Skeletal muscle tissue (tissue), 3 donors: ENCODE measurements at regions not wholly inside any gene's neighbourhood (a gene's known extent, or its start where the extent isn't known, plus 50 kb on each side); places are given as distances from the start of the nearest gene placed in this dataset.
"Not testable (repeated sequence)": the region's sequence is repeated elsewhere in the genome, so short reads cannot be mapped to it uniquely, and the experiment has no call there.

Source experiments
- H3K27ac ChIP-seq: one replicate; pipeline ENCODE4 v1.7.0; 2013; ENCODE audit warnings: mild to moderate bottlenecking, low read depth, low read length, inconsistent platforms
- H3K27me3 ChIP-seq, 3 donors: one replicate each; pipeline ENCODE4 v1.7.0; 2013; ENCODE audit warnings: low read length in 3 of 3; ENCODE audit not compliant: control insufficient read depth in 3 of 3, insufficient read depth in 3 of 3
- H3K36me3 ChIP-seq, 3 donors: one replicate each; pipeline ENCODE4 v1.7.0; 2013; ENCODE audit warnings: low read length in 3 of 3; ENCODE audit not compliant: control insufficient read depth in 3 of 3, insufficient read depth in 3 of 3
- H3K4me1 ChIP-seq, 3 donors: one replicate each; pipeline ENCODE4 v1.7.0; 2013; ENCODE audit warnings: low read length in 3 of 3, mild to moderate bottlenecking in 3 of 3; ENCODE audit not compliant: control insufficient read depth in 3 of 3, insufficient read depth in 3 of 3
- H3K4me3 ChIP-seq, 3 donors: one replicate each; pipeline ENCODE4 v1.7.0; 2013; ENCODE audit warnings: low read length in 3 of 3
- H3K9ac ChIP-seq, 3 donors: one replicate each; pipeline ENCODE4 v1.7.0; 2013; ENCODE audit warnings: low read length in 3 of 3, mild to moderate bottlenecking in 3 of 3, moderate library complexity in 2 of 3, low read depth in 1 of 3
- H3K9me3 ChIP-seq, 3 donors: one replicate each; pipeline ENCODE4 v1.7.0; 2013; ENCODE audit warnings: low read length in 3 of 3; ENCODE audit not compliant: control insufficient read depth in 3 of 3
- donor health status: Osteomylitis.

- Histone ChIP-seq H3K36me3 (no peaks in the 10 kb centered on the region), H3K4me3 (no peak overlapping the region)
Measured at GRCh38 chr14:37678916-37679315, 83.5 kb downstream of the TTC6 start.

GRCh38 chr14:37681486-37681885, 86.1 kb downstream of the TTC6 start:
- H3K9ac ChIP-seq = no peak overlapping the region
- H3K9me3 ChIP-seq = no peaks in the 10 kb centered on the region
- H3K27ac ChIP-seq = no peak overlapping the region
- no peaks in the 10 kb centered on the region for H3K4me1 ChIP-seq
- no peaks in the 10 kb centered on the region for H3K36me3 ChIP-seq
- no peak overlapping the region for H3K4me3 ChIP-seq
- no peaks in the 10 kb centered on the region for H3K27me3 ChIP-seq

More at GRCh38 chr14:37678916-37679315, 83.5 kb downstream of the TTC6 start:
- no peaks in the 10 kb centered on the region for H3K9me3 ChIP-seq
- H3K4me1 ChIP-seq = no peaks in the 10 kb centered on the region
- no peak overlapping the region for H3K27ac ChIP-seq
- H3K27me3 ChIP-seq = no peaks in the 10 kb centered on the region
- no peak overlapping the region for H3K9ac ChIP-seq

- not testable (repeated sequence) for H3K4me3 ChIP-seq
Measured at GRCh38 chr14:37692680-37693079, 97.3 kb downstream of the TTC6 start.

GRCh38 chr14:37693420-37693819, 98.0 kb downstream of the TTC6 start:
- H3K4me1 ChIP-seq, H3K9ac ChIP-seq, H3K27me3 ChIP-seq, H3K9me3 ChIP-seq, H3K4me3 ChIP-seq, H3K36me3 ChIP-seq, H3K27ac ChIP-seq: not testable (repeated sequence)

More at GRCh38 chr14:37692680-37693079, 97.3 kb downstream of the TTC6 start:
- not testable (repeated sequence) for H3K9ac ChIP-seq, H3K9me3 ChIP-seq, H3K36me3 ChIP-seq, H3K4me1 ChIP-seq, H3K27me3 ChIP-seq, H3K27ac ChIP-seq

- Histone ChIP-seq H3K36me3 (no peaks in the 10 kb centered on the region), H3K4me1 (no peaks in the 10 kb centered on the region), H3K27ac (no peak overlapping the region), H3K27me3 (no peaks in the 10 kb centered on the region), H3K9me3 (peaks cover 0 to 7% (median 2%) of the 10 kb centered on the region in 3 donors), H3K9ac (no peak overlapping the region), H3K4me3 (no peak overlapping the region)
Measured at GRCh38 chr14:37695866-37696265, 100.4 kb downstream of the TTC6 start.

- Histone ChIP-seq H3K9ac (no peak overlapping the region), H3K4me3 (no peak overlapping the region), H3K36me3 (no peaks in the 10 kb centered on the region), H3K27me3 (no peaks in the 10 kb centered on the region), H3K4me1 (no peaks in the 10 kb centered on the region), H3K27ac (no peak overlapping the region), H3K9me3 (peaks cover 0 to 7% (median 2%) of the 10 kb centered on the region in 3 donors)
Measured at GRCh38 chr14:37697489-37698121, 102.2 kb downstream of the TTC6 start.

GRCh38 chr14:37698840-37699777, 103.7 kb downstream of the TTC6 start:
- Histone ChIP-seq H3K27ac (no peak overlapping the region), H3K9ac (no peak overlapping the region), H3K4me1 (no peaks in the 10 kb centered on the region), H3K9me3 (peaks cover 0 to 7% (median 0%) of the 10 kb centered on the region in 3 donors), H3K4me3 (no peak overlapping the region), H3K27me3 (no peaks in the 10 kb centered on the region), H3K36me3 (no peaks in the 10 kb centered on the region)

- Histone ChIP-seq H3K9ac (no peak overlapping the region), H3K27me3 (no peaks in the 10 kb centered on the region), H3K9me3 (no peaks in the 10 kb centered on the region), H3K27ac (no peak overlapping the region), H3K36me3 (no peaks in the 10 kb centered on the region), H3K4me3 (no peak overlapping the region), H3K4me1 (no peaks in the 10 kb centered on the region)
Measured at GRCh38 chr14:37707716-37708115, 112.3 kb downstream of the TTC6 start.

GRCh38 chr14:37708481-37708880, 113.1 kb downstream of the TTC6 start:
- Histone ChIP-seq H3K9ac (no peak overlapping the region), H3K27me3 (no peaks in the 10 kb centered on the region), H3K36me3 (no peaks in the 10 kb centered on the region), H3K4me1 (no peaks in the 10 kb centered on the region), H3K27ac (no peak overlapping the region), H3K9me3 (no peaks in the 10 kb centered on the region), H3K4me3 (no peak overlapping the region)
